ENCODE measurements at regions not wholly inside any gene's neighbourhood (a gene's known extent, or its start where the extent isn't known, plus 50 kb on each side); places are given as distances from the start of the nearest gene placed in this dataset.

GRCh38 chr2:125581557-125581956 lies 1074.4 kb upstream of the GYPC start:
- peak in 1 of 6 experiments; percentile 19 for TF ChIP-seq CTCF (IDR thresholded peaks at IDR 0.05)
- TF ChIP-seq POLR2A (IDR thresholded peaks at IDR 0.05): no peak
